NCI-H2196 (cell line): ENCODE measurements at regions not wholly inside any gene's neighbourhood (a gene's known extent, or its start where the extent isn't known, plus 50 kb on each side); places are given as distances from the start of the nearest gene placed in this dataset.

Experiments
- DNase-seq: peaks from one replicate; lab custom pipeline; 2025; ENCODE audit not compliant: unreplicated experiment; lab: John Stamatoyannopoulos, UW

DNA sequence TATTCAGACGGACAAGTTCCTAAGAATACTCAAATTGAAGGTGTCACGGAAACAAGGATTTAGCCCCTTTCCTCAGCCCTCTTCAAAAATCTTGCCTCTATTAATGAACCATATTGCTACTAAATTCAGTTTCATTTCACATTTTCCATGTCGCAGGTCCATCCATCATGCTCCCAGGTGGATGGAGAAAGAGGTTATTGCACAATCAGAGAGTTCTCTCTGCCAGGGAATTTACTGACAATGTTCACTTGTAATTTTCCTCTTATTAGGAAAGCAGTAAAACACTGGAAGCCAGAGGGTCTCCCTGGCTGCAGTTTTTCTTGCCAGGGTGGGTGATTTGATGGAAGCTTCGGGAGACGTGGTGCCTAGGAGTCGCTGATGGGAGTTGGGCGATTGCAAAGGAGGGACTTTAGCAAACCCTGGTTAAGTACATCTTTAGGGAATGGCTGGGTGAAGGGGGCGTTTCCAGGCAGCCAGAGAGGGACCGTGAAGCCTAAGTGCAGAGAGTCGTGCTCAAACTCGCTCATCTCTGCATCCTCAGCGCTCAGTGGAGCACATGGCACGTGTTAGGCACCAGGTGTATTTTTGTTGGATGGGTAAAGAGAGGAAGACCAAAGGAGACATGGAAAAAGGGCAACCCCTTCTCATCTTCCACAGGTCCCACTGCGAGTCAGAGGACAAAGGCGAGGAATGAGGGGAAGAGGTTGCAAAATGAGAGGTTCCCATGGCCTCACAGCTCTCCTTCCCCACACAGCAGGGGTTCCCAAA lies 321.9 kb upstream of the CDH4 start:
- no peak for DNase-seq

DNA sequence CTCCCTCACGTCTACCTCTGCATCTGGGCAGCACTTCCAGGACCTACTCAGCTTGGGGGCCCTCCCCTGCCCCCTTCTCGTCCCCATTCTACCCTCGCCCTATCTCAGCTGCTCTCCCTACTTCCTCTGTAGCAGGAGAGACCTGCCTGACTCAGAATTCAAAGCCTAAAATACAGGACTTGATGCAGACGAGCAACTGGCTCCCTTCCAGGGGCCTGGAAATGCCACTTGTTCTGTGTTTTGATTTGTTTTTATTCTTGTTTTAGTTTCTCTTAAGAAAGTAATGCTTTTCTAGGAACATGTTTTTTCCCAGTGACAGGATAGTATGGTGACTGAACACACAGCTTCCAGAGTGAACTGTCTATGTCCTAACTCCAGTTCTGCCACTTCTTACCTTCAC lies 320.4 kb upstream of the CDH4 start:
- DNase-seq: no peak

DNA sequence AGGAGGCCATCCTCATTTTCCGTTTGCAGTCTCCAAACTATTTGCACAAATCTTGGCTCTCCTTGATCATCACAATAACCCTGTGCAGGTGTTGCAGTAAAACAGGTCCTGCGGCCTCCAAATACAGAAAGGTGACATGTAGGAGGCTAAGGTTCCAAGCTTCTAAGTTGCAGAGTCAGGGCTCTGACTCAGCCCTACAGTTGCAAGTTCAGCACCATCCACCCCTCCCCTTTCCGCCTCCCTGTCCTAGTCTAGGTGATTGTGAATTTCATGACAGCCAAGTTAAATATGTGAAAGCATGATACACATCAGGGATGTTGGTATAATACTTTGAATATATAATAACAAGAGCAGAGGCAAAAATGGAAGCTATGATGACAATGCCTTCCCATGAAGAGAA lies 317.3 kb upstream of the CDH4 start:
- DNase-seq: no peak

DNA sequence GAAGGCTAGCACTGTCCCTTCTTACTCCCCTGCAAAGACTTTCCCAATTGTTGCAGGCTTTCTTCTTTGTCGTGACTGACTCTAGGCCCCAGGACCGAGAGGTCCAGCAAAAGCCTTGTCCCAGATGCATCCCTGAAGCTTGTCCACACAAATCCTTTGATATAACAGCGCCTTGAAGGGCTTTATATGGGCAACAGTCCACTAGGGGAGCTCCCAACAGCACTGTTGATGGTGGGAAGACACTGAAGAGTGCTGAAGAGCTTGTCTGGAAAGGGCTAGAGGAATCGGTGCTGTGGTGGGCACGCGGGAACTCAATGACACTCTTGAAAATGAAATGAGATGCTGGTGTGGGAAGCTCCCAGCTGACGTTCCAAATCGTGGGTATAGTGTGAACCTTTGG lies 316.1 kb upstream of the CDH4 start:
- no peak for DNase-seq

DNA sequence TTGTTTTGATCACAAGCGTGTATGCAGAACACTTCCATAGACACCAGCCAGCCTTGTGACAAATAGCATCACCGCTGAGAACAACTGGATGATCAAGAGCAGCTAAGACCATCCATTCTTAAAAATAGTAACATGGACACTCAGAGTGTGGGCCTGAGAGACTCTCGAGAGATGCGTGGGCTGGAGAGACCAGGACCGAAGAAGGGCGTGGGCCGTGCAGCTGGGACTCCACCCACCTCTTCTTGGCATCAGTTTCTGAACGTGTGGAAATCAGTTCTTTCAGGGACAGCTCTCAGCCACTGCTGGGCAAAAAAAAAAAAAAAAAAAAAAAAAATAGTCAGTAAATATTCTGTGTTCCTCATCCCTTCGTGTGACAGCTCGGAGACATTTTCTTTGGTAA lies 314.5 kb upstream of the CDH4 start:
- DNase-seq: no peak

DNA sequence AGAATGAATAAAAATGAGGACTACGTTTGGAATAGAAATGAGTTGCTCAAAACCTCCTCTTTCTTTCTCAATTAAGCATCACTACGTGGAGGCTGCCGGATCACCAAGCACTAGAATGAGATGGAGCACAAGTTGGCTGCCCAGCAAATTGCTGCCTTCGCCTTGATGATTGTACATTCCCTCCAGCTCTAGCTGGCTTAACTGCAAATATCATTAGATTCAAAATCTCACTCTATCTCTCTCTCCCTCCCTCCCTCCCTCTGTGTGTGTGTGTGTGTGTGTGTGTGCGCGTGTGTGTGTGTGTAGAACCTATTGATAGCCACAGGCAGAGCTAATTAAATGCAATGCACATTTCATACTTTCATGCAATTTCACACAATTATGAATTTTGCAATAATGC lies 310.7 kb upstream of the CDH4 start:
- no peak for DNase-seq

DNA sequence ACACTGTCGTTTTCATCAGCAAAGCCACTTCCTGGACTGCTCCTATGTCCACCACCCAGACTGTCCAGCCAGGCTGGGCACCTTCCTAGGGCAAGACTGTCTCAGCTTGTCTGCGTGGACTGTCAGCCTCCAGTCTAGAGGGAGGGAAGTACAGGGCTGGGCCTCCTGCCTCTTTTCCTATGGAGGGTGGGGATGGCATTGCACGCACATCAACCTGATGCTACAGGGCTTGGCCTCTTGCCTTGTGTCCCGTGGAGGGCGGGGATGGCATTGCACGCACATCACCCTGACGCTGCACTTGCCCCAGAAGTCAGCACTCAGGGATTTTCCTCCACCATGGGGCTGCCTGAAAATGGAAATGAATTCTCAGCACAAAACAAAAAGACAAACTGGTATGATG lies 304.2 kb upstream of the CDH4 start:
- DNase-seq: no peak

DNA sequence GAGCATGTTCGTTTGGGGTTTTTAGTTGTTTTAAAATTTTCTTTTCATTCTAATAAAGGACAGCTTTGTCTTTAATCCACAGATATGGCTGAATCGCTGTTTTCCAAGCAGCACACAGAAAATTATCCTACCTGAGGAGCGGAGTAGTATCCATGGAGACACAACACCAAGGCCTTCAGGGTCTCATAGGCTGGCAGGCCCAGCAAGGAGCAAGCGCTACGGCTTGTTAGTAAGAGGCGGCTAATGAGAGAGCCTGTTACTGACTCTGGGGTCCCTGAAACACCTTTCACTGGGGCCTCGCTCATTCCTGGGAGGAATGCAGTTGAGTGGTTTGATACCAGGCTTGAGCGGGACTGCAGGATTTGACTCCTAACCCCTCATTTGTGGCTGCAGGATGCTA lies 303.8 kb upstream of the CDH4 start:
- no peak for DNase-seq

DNA sequence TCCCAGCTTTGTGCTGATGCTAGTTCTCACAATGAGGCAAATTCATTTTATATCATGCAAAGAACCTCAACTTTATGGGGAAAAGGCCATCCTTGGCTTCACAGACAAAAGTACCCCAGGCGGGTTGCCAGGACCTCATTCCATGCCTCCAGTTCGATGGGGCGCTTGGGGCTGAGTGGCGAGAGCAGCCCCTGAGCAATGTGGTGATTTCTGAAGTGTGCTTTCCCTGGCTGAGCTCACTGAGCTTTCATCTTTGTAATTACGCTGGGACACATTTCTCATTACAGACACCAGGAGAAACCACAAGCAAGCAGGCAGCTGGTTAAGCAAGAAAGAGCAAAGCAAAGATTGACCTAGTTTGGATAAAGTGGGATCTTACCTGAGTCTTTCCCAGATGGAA lies 301.5 kb upstream of the CDH4 start:
- DNase-seq: no peak

DNA sequence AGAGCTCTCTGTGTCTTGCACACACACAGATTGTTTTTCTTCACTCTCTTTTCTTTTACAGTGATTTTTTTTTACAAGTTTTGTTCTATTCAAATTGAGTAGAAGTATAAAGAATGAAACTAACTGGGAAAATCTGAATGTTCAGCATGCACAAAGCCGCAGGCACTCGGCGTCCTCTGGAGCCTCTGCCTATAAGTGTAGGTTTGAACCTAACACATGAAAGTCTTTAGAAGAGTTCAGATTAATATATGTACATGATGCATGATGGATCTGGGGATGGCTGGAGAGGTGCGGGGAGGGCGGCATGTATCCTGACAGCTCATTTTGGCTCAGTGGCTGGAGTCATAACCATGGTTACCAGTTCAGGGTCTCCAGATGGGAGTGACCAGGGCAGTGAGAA lies 301.1 kb upstream of the CDH4 start:
- DNase-seq: no peak

DNA sequence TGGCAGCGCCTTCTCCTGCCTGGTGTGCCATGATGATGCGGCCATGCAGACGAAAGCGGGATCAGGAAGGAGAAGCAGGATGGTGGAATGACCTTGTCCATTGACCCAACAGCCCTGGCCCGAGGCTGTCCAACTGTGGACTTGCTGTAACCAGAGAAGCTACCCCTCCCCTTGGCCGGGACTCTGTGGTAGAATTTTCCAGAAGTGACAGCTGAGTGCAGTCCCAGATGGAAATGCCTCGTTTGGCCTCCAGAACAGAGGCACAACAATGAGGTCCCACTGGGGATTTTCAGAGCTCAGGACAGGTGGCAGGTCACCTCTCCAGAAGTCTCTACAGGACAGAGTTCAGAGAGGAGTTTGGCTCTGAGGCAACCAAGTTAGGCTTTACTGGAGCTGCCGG lies 299.2 kb upstream of the CDH4 start:
- DNase-seq: no peak

DNA sequence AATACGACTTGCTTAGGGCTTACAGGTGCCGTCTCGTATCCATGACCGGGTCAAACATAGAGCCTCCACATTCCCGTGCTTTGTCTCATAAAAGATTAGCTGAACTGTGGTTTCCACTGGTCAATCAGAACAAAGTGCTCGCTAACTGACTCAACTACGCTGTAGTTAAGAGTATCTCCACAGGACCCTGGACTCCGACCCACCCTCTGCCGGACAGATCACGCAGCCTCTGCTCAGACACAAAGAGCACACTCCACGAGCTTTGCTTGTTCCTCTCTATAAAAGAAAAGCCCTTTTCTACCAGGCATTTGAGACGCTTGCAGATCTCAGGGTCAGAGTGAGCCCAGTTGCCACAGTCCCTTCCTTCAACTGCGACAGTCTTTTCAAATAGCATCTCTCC lies 298.7 kb upstream of the CDH4 start:
- no peak for DNase-seq

DNA sequence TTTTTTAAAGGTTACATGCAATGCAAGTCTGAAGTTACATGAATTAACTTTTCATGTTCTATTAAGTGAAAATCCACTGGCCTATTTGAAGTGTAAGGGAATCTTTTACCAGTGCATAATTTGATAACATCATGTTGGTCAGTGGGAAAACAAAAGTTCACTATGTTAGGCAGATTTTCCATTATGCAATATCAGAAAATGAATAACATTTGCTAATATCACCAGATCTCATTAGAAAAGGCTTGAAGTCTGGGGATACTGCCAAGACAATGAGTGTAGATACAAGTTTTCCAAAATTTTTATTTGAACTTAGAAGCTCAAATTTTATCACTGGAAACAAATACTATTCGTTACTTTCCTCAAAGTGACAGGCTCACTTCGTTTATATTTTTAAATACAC lies 296.4 kb upstream of the CDH4 start:
- no peak for DNase-seq

DNA sequence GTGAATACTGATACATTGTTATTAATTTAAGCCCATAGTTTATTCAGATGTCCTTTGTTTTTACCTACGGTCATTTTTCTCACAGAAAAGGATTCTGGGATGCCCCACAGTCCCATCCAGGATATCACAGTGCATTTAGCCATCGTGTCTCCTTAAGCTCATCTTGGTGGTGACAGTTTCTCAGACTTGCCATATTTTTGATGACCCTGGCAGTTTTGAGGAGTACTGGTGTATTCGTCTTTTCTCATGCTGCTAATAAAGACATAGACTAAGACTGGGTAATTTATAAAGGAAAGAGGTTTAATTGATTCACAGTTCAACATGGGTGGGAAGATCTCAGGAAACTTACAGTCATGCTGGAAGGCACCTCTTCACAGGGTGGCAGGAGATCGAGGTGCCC lies 295.9 kb upstream of the CDH4 start:
- no peak for DNase-seq

DNA sequence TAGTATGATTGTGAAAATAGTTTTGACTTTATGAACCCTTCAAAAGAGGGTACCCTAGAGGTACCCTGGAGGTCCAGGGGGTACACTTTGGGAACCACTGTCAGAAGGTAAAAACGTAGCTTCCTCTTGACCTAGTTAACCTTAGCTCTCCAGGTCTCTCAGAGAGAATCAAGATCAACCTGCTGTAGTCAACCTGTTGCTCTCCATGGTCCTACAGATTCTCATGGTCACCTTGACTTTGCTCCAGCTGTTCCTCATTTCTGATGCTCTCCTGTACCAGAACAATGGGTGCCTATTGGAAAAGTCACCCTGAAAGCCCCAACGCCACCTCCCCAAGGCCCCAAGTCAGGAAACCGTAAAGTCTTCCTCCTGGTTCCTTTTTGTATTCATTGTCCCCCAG lies 294.4 kb upstream of the CDH4 start:
- DNase-seq: no peak

DNA sequence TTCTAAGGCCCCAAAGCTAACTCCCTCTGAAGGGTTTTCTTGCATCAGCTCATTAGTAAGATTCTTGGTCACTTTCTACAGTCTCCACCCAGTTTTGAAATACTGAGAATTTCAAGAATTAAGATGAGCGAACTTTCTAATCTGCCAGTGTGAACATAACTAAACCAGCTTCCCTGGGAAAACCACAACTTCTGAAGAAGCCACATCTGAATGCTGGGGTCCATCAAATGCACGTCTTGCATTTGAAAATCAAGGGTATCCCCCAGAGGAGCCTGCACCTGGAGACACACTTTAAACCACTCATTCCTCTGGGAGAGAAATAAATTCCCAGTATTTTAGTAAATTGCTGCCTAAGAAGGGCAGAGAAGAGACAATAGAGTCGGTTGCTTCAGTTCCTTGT lies 292.1 kb upstream of the CDH4 start:
- no peak for DNase-seq

DNA sequence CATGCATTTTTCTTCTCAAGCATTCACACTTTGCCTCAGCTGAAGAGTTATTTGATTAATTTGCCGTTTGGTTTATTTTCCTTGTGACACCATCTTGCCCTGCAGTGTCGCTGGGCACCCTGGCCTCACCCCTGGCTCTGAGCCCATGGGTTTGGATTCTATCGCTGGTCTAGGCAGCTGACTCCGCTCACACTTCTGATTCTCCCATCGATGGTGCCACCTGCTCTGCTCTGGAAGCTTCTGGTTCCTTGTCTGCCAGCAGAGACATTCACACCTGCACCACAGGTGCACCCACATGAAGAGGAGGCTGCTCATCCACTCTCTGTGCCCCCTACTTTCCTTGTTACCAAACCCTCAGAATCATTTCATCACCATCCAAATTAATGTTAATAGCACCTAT lies 291.6 kb upstream of the CDH4 start:
- peak; percentile 35 for DNase-seq

DNA sequence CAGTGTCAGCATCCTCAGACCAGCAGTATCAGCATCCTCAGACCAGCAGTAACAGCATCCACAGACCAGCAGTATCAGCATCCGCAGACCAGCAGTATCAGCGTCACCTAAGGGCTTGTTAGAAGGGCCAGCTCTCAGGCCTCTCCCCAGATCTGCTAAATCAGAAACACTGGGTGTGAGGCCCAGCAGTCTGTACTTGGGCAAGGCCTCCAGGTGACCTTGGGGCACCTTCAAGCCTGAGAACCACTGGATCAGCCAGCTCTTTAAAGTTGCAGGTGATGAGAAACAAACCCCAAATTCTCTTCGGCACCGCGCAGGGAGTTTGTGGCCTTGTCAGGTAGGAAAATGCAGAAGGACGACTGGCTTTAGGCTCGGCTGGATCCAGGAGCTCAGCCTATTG lies 290.5 kb upstream of the CDH4 start:
- DNase-seq: no peak

DNA sequence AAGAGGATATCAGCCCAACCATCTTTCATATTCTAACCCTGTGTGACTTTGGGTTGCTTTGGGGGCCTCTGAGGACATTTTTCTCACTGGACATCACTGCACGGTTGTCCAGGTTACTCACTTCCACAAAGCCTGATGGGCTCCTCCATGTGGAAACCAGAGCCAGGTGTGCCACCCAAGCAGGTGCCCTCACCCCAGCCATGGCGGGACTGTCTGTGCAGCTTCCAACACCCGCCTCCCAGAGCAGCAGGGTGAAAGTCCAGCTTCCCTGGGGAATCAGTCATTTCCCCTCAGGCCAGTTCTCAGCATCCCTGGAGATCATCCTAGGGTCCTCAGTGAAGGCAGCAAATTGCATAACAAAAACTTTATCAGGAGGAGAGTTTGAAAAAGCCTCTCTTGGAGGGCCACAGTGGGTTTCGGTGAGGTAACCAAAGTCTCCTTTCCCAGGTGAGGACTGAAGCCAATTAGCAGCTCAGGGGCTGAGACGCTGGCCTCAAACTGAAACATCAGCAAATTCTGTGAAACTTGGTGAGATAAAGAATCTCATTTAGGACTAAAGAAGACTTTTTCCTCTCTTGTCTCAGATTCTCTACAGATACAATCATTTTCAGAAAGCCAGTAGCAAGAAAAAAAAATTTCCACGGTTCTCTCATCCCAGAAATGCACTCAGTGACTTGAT lies 289.6 kb upstream of the CDH4 start:
- no peak for DNase-seq

DNA sequence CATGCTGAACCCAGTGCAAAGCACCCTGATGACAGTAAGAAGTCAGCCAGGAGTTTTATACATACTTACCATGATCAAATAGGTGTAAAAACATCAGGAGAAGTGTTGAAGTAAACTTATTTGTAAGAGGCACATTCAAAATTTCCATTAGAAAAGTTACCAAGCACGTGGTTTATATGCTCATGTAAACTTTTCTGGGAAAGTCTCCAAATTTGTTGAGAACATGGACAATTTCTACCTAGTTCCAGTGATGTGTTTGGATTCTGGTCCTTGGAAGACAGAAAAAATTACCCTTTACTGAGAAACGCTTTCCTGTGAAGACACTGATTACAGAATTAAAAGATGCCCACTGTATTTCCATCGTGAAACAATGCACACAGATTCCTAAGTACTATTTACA lies 288.9 kb upstream of the CDH4 start:
- no peak for DNase-seq

DNA sequence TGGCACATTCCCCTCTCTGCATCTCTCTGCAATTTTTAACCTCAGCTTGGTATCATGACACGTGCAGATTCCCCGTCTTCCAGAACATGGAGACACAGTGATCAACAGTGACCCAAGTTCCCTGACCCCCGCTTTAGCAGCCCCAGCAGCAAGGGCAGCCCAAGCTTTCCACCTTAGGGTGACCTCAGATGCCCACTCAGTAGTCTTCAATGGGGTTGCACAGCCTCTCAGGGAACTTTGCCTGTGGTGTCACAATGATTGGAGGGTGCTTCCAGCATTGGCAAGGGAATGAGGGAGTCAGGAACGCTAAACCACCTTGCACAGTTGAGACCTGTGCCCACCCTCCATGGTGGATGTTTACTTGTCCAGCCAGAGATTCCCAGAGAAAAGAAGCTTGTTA lies 287.1 kb upstream of the CDH4 start:
- DNase-seq: no peak

DNA sequence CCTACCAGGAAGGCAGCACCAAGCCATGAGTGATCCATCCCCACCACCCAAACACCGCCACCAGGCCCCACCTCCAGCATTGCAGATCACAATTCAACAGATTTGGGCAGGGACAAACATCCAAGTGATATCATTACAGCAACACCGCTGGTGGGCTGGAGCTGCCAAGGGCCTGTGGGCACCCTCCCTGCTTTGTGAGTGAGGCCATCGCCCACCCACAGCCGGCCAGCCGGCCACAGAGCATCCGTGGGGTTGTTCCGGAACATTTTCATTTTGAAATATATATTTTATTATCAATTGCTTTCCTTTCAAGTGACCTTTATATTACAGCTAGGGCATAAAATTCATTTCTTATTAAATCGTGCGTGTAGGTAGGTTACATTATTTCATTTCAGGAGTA lies 286.0 kb upstream of the CDH4 start:
- no peak for DNase-seq

DNA sequence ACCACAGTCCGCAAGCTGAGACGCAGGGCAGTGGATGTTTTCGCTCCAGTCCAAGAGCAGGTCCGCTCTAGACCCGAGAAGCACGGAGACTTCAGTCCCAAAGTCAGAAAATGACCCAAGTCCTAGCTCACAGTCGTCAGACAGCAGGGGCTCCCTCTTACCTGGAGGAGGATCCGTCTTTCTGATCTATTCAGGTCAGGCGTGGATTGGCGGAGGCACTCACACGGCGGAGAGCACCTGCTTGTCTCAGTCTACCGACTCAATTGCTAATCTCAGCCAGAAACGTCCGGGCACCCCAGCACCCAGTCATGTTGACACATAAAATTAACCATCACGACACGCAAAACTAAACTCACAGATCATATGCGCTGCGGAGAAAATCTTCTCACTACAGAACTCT lies 285.3 kb upstream of the CDH4 start:
- DNase-seq: no peak
